ENCODE measurements at regions not wholly inside any gene's neighbourhood (a gene's known extent, or its start where the extent isn't known, plus 50 kb on each side); places are given as distances from the start of the nearest gene placed in this dataset.

DNA sequence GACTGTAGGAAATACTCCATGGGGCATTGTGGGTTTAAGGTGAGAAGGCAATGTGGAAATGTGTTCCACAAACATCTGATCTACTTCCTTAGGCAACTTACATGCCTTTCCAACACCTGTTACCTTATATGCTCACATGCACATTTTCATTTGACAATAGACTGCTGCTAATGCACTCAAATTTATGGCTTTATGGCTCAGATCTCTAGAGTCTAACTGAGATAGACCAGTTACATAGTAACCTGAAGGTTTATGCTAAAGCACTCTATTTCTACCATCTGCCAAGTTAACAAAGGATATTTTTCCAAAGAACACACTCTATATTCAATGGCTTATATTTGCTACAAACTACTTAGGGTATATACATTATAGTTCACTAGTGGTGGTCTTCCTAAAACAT lies 969.0 kb downstream of the TECRL start:
- H3K4me3 ChIP-seq (ENCODE audit: low read depth, low read length) = no peak overlapping the region
- TF ChIP-seq, protein P1, sequence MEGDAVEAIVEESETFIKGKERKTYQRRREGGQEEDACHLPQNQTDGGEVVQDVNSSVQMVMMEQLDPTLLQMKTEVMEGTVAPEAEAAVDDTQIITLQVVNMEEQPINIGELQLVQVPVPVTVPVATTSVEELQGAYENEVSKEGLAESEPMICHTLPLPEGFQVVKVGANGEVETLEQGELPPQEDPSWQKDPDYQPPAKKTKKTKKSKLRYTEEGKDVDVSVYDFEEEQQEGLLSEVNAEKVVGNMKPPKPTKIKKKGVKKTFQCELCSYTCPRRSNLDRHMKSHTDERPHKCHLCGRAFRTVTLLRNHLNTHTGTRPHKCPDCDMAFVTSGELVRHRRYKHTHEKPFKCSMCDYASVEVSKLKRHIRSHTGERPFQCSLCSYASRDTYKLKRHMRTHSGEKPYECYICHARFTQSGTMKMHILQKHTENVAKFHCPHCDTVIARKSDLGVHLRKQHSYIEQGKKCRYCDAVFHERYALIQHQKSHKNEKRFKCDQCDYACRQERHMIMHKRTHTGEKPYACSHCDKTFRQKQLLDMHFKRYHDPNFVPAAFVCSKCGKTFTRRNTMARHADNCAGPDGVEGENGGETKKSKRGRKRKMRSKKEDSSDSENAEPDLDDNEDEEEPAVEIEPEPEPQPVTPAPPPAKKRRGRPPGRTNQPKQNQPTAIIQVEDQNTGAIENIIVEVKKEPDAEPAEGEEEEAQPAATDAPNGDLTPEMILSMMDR (IDR thresholded peaks at IDR 0.05; ENCODE audit: insufficient read depth, low read depth, low read length) = no peak
- DNase-seq (ENCODE audit: low read depth) = no peak

DNA sequence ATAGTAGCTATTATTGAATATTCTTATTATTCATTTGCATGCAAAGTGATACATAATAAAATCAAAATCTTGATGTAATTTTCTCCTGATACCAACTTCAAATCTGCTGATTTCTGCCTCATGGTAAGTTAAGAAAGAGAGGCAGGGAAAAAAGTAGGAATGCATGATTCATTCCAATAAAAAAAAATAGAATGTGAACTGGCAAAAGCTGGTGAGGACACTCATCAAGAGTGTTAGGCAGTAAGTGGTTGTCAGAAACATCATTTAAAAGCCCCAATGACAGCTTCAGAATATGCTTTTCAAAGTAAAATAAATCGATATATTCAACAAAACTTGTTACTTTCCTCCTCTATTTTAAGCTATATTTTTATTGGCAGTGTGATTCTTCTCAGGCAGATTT lies 979.1 kb downstream of the TECRL start:
- no peak overlapping the region for H3K4me3 ChIP-seq (ENCODE audit: low read depth, low read length)
- no peak for DNase-seq (ENCODE audit: low read depth)
- TF ChIP-seq, protein P1 (IDR thresholded peaks at IDR 0.05; ENCODE audit: insufficient read depth, low read depth, low read length) = no peak

GRCh38 chr4:63396269-63396668 lies 1013.0 kb downstream of the TECRL start:
- no peak overlapping the region for H3K4me3 ChIP-seq (ENCODE audit: low read depth, low read length)
- DNase-seq (ENCODE audit: low read depth) = no peak
- TF ChIP-seq, protein P1 (IDR thresholded peaks at IDR 0.05; ENCODE audit: insufficient read depth, low read depth, low read length) = no peak

DNA sequence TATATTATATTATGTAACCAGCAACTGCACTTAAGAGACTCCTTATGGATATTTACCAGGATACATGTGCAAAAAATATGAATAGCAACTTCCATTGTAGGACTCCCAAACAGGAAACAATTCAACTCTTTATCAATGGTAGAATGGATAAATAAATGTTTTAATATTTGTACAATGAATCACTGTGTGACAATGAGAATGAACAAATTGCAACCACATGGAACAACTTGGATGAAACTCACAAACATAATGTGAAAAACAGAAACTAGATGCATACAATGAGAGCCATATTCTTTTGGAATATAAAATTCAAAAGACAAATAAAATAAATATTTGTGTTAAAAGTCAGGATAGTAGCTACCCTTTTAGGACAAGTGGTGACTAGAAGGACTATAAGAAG lies 1015.7 kb downstream of the TECRL start:
- DNase-seq (ENCODE audit: low read depth) = no peak
- TF ChIP-seq, protein P1 (IDR thresholded peaks at IDR 0.05; ENCODE audit: insufficient read depth, low read depth, low read length) = no peak
- no peak overlapping the region for H3K4me3 ChIP-seq (ENCODE audit: low read depth, low read length)

GRCh38 chr4:63379750-63380522 lies 1029.3 kb downstream of the TECRL start:
- no peak for DNase-seq (ENCODE audit: low read depth)
- TF ChIP-seq, protein P1 (IDR thresholded peaks at IDR 0.05; ENCODE audit: insufficient read depth, low read depth, low read length) = no peak
- H3K4me3 ChIP-seq (ENCODE audit: low read depth, low read length) = no peak overlapping the region

DNA sequence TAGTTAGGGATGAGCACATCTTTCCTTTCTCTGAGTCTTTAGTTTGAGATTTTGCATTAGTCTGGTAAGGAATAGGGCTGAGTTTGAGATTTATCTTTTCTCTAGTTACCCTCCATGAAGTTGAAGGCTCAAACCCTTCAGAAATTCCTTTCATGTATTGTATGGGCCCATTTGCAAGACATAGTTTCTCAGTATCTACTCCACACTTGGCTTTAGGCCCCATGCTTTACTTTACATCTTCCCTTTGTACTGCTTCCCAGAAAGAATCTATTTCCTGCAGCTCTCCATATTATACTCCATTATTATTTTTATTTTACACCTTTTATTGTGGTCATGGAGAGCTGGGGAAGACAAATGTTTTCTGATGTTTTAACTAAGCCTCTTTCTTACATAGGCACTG lies 1038.2 kb downstream of the TECRL start:
- no peak overlapping the region for H3K4me3 ChIP-seq (ENCODE audit: low read depth, low read length)
- TF ChIP-seq, protein P1 (IDR thresholded peaks at IDR 0.05; ENCODE audit: insufficient read depth, low read depth, low read length) = no peak
- no peak for DNase-seq (ENCODE audit: low read depth)

DNA sequence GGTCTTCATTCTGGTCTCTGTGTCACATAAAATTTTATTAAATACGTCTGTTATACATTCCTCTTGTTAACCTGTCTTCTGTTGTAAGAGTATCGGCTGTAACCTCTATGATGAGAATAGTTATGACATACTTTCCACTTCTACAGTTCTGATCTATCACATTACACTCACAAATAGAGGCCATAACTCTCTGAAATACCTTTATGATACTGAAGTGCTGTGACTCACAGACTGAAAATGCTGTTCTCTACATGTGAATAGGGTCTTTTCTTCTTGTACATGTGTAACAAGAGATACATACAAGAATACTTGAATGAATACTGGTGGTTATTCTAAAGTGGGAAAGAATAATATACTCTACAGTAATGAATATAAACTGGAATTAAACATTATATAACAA lies 1047.6 kb downstream of the TECRL start:
- TF ChIP-seq, protein P1 (IDR thresholded peaks at IDR 0.05; ENCODE audit: insufficient read depth, low read depth, low read length) = no peak
- no peak overlapping the region for H3K4me3 ChIP-seq (ENCODE audit: low read depth, low read length)
- no peak for DNase-seq (ENCODE audit: low read depth)
